Cardiac fibroblast (primary cell): ENCODE measurements at regions not wholly inside any gene's neighbourhood (a gene's known extent, or its start where the extent isn't known, plus 50 kb on each side); places are given as distances from the start of the nearest gene placed in this dataset.

Experiments used
- DNase-seq, 2 donors: peaks; one replicate each; pipeline versions ENCODE4 v3.0.0 to v3.0.0-alpha.2; 2010; ENCODE audit warnings: low read depth in 2 of 2
- H3K4me3 ChIP-seq, 2 donors: replicated peaks in 1 of 2; 1 replicate in 1 of 2; 2 replicates in 1 of 2; pipeline ENCODE4 v1.5.1; 2011; ENCODE audit warnings: low read depth in 2 of 2, low read length in 2 of 2, mild to moderate bottlenecking in 2 of 2, moderate library complexity in 1 of 2
- TF ChIP-seq, protein P1 (sequence below): IDR thresholded peaks from one replicate; pipeline ENCODE4 v1.5.1; 2011; ENCODE audit warnings: low read depth, mild to moderate bottlenecking, low read length, inconsistent platforms

DNA sequence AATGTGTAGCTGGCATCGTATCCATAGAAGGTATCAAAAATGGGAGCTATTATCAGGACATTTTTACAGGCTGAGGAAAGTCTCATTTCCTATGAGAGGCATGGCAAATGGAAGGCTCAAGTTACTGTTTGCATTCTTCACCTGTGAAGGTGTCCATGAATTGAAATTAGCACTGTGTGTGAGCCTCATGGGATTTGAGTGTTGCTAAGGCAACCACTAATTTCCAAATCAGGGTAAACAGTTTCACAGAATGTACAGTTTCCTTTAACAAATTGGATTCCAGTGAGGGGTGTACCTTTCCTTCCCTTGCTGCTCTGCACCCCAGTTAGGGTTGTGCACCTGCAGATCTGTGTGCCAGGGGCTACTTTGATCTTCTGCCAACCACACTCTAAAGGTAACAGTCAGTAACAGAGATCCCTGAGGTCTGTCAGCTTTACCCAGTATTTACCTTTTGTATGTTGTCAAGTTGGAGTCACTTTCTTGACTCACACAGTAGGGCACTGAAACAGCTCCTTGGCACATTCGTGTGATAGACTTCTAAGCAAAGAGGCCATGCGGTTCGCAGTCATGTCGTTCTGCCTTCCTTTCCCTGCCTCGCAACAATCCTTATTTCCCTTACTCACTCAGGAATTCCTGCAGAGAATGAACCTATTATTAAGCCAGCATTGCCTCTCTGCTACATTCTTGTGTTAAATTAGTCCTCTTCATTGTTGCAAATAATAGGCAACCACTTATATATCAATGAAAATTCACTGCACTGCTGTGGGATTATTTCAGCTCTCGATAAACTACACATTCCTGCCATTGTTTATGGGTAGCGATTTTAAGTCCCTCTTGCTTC is 129.8 kb upstream of the GBE1 start:
- no peak overlapping the region for H3K4me3 ChIP-seq
- TF ChIP-seq, protein P1, sequence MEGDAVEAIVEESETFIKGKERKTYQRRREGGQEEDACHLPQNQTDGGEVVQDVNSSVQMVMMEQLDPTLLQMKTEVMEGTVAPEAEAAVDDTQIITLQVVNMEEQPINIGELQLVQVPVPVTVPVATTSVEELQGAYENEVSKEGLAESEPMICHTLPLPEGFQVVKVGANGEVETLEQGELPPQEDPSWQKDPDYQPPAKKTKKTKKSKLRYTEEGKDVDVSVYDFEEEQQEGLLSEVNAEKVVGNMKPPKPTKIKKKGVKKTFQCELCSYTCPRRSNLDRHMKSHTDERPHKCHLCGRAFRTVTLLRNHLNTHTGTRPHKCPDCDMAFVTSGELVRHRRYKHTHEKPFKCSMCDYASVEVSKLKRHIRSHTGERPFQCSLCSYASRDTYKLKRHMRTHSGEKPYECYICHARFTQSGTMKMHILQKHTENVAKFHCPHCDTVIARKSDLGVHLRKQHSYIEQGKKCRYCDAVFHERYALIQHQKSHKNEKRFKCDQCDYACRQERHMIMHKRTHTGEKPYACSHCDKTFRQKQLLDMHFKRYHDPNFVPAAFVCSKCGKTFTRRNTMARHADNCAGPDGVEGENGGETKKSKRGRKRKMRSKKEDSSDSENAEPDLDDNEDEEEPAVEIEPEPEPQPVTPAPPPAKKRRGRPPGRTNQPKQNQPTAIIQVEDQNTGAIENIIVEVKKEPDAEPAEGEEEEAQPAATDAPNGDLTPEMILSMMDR = no peak
- DNase-seq = no peak

DNA sequence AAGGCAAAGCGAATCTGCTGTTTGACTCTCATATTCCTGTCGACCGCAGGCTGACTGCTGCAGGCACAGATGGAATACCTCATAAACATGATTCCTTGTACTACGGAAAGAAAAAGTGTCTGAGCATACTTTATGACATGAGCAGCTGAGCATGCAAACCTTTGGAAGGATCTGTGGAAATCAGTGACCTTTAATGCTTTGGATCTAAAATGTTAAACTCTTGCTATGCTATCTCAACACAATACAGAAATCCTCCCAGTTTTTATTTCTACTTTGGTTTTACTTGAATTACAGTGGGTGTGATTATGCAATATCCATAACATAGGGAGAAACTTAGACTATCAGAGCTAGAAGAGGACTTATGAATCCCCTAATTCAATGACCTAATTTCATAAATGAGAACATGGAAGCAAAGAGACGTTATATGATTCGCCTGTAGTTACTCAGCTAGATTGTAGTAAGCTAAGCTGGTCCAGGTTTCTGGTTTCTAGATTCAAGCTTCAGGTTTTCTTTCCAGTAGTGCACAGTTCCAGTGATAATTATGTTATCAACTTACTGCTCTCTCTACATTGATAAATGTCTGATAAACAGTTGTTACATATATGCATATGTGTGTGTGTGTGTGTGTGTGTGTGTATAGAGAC is 127.6 kb upstream of the GBE1 start:
- peak in 1 of 2 donors; percentile 29 for DNase-seq
- no peak overlapping the region for H3K4me3 ChIP-seq
- TF ChIP-seq, protein P1 = no peak

DNA sequence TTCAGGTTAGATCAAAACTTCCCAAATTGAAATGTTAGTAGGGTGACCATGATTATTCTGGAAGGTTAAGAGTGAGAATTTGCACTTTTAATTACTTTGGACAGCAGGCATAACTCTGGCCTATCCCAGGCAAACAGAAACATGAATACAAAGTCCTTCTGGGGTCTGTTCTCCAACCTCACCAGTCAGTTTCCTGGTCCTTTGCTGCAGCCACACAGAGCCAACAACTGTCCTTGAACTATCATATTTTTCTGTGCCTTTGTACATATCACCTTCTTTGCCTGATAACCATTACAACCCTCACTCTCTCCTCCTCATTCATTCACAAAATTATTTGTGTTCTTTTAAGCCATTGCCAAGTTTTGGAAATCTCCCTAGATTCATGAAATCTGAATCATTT is 126.0 kb upstream of the GBE1 start:
- TF ChIP-seq, protein P1 = no peak
- H3K4me3 ChIP-seq = no peak overlapping the region
- DNase-seq = no peak

DNA sequence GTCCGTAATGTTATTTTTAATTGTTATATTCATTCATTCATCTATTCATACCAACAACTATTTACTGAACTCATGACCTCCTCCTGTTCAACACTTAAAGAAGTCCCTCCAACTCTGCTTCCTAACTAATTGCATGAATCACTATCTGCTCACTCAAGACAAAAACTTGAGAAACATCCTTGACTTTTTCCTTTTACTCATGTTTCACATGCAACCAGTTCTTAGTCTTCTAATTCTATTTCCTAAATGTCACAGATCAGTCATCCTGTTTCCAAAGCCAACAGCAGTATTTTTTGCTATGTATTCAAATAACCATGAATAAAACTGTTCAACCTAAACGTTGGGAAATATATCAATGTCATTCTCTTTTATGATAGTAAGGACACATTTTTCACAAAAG is 124.6 kb upstream of the GBE1 start:
- peak in 1 of 2 donors; percentile 44 for DNase-seq
- TF ChIP-seq, protein P1 = no peak
- H3K4me3 ChIP-seq = no peak overlapping the region

DNA sequence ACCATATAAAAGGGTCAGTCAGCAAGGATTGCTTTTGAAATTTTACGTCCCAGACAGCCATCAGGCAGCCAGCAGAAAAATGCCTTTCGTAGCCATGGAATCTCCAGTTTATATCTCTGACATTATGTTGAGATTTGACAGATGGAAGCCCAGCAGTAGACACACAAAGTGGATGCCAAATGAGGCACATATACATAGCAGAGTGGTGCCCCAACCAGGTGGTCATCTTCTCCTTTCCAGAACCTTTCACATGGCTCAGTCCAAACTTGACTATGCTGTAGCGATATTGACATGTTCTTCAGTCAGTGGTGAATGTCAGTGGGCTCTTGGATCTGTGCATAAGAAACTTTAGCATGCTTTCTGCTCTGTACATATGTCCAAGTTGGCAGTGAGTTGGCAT is 123.3 kb upstream of the GBE1 start:
- DNase-seq = no peak
- no peak overlapping the region for H3K4me3 ChIP-seq
- TF ChIP-seq, protein P1 = no peak

DNA sequence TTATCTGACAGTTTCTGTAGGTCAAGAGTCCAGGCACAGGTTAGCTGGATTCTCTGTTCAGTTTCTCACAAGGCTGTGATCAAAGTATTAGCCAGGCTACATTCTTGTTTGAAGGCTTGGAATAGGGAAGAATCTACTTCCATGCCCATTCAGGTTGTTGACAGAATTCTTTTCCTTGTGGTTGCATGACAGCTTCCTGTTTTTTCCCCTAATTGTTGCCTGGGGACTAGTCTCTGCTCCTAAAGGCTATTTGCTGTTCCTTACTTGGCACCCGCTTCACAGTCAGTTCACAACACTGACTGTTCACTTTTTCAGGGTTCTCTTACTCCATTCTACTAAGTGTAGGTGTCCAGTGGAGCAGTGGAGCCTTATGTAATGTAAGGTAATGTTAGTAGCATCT is 115.4 kb upstream of the GBE1 start:
- TF ChIP-seq, protein P1 = no peak
- DNase-seq = no peak
- no peak overlapping the region for H3K4me3 ChIP-seq
